HG02678 (cell line): ENCODE measurements at regions not wholly inside any gene's neighbourhood (a gene's known extent, or its start where the extent isn't known, plus 50 kb on each side); places are given as distances from the start of the nearest gene placed in this dataset.

Experiments used
- ATAC-seq: cut with Tn5 transposase; IDR thresholded peaks from one replicate; pipeline ENCODE4 v1.9.1; 2021; ENCODE audit warnings: mild to moderate bottlenecking, moderate library complexity; ENCODE audit not compliant: unreplicated experiment

GRCh38 chr10:128774979-128775378 is 648.8 kb upstream of the MKI67 start:
- ATAC-seq = no peak

GRCh38 chr10:128775743-128776142 is 649.5 kb upstream of the MKI67 start:
- no peak for ATAC-seq

- no peak for ATAC-seq
Observed at GRCh38 chr10:128776673-128777252, 650.5 kb upstream of the MKI67 start.

- ATAC-seq = no peak
Observed at GRCh38 chr10:128777342-128777741, 651.1 kb upstream of the MKI67 start.

GRCh38 chr10:128779416-128779815 is 653.2 kb upstream of the MKI67 start:
- no peak for ATAC-seq

- no peak for ATAC-seq
Observed at GRCh38 chr10:128780156-128780761, 654.0 kb upstream of the MKI67 start.

GRCh38 chr10:128781637-128782036 is 655.4 kb upstream of the MKI67 start:
- ATAC-seq = no peak

GRCh38 chr10:128784444-128784843 is 658.2 kb upstream of the MKI67 start:
- ATAC-seq = no peak

GRCh38 chr10:128792426-128793140 is 666.4 kb upstream of the MKI67 start:
- no peak for ATAC-seq

- ATAC-seq = no peak
Observed at GRCh38 chr10:128793726-128794655, 667.8 kb upstream of the MKI67 start.

- no peak for ATAC-seq
Observed at GRCh38 chr10:128796396-128796912, 670.2 kb upstream of the MKI67 start.

- ATAC-seq = no peak
Observed at GRCh38 chr10:128802062-128802461, 665.0 kb upstream of the MGMT start.

- ATAC-seq = no peak
Observed at GRCh38 chr10:128803790-128804189, 663.3 kb upstream of the MGMT start.

- ATAC-seq = no peak
Observed at GRCh38 chr10:128804411-128804810, 662.6 kb upstream of the MGMT start.

- ATAC-seq = no peak
Observed at GRCh38 chr10:128808921-128809440, 658.1 kb upstream of the MGMT start.

- no peak for ATAC-seq
Observed at GRCh38 chr10:128811511-128811910, 655.5 kb upstream of the MGMT start.

- no peak for ATAC-seq
Observed at GRCh38 chr10:128812000-128812399, 655.0 kb upstream of the MGMT start.

GRCh38 chr10:128813574-128813973 is 653.5 kb upstream of the MGMT start:
- no peak for ATAC-seq

GRCh38 chr10:128814024-128814423 is 653.0 kb upstream of the MGMT start:
- ATAC-seq = no peak

GRCh38 chr10:128814782-128815181 is 652.3 kb upstream of the MGMT start:
- no peak for ATAC-seq

- no peak for ATAC-seq
Observed at GRCh38 chr10:128816726-128817125, 650.3 kb upstream of the MGMT start.
